GM12872 (cell line): ENCODE measurements at regions not wholly inside any gene's neighbourhood (a gene's known extent, or its start where the extent isn't known, plus 50 kb on each side); places are given as distances from the start of the nearest gene placed in this dataset.

Experiments used
- TF ChIP-seq, protein P1 (sequence below): IDR thresholded peaks from 3 replicates; pipeline ENCODE4 v1.5.1; 2011; ENCODE audit warnings: low read depth, mild to moderate bottlenecking, low read length, moderate library complexity; ENCODE audit not compliant: insufficient read depth

DNA sequence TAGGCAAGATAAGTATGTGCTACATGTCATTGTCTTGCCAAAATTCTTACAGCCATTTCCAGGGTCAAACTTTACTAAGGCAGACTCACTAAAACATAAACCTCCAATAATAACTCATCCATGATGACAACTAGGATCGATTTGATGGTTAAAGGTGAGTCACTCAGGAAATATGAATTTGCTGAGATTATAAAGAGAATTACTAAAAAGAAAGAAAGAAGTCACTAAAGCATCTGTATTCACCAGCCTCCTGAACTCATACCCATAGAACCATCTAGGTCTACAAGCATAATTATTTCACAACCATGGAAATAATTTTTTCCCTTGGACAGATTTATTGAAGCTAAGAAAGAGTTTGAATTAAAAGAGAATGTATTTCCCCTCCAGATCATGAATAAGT is 258.6 kb downstream of the TLE1 start:
- TF ChIP-seq, protein P1, sequence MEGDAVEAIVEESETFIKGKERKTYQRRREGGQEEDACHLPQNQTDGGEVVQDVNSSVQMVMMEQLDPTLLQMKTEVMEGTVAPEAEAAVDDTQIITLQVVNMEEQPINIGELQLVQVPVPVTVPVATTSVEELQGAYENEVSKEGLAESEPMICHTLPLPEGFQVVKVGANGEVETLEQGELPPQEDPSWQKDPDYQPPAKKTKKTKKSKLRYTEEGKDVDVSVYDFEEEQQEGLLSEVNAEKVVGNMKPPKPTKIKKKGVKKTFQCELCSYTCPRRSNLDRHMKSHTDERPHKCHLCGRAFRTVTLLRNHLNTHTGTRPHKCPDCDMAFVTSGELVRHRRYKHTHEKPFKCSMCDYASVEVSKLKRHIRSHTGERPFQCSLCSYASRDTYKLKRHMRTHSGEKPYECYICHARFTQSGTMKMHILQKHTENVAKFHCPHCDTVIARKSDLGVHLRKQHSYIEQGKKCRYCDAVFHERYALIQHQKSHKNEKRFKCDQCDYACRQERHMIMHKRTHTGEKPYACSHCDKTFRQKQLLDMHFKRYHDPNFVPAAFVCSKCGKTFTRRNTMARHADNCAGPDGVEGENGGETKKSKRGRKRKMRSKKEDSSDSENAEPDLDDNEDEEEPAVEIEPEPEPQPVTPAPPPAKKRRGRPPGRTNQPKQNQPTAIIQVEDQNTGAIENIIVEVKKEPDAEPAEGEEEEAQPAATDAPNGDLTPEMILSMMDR = no peak

DNA sequence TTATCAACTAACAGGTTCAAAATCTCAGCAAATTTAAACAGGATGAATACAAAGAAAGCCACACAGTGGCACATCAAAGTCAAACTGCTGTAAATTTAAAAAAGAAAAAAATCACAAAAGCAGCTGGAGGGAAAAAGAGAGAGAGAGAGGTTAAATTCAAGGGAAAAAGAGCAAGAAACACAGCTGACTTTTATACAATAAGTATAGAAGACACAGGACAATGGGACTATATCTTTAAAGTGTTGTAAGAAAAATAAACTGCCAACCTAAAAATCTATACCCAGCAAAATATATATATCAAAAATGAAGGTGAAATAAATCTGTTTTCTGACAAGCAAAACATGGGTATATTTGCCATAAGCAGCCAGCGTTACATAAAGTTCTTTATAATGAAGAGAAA is 261.5 kb downstream of the TLE1 start:
- TF ChIP-seq, protein P1 = no peak

DNA sequence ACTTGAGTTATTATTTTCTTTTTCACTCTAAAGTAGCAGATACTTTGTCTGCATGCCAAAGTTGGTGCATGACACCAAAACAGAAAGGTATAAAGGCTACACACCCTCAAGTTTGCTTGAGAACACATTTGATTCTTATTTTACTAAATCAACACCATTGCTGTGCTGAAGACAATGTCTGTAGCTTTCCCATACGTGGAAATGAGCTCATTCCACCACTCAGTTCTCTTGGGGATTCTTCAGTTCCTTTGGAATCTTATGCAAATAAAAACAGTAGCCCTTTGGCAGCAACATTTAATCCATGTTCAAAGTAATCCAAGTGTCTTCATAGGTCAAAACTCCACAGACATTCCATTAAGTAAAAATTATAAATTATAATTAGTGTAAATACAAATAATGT is 264.9 kb downstream of the TLE1 start:
- TF ChIP-seq, protein P1 = no peak

DNA sequence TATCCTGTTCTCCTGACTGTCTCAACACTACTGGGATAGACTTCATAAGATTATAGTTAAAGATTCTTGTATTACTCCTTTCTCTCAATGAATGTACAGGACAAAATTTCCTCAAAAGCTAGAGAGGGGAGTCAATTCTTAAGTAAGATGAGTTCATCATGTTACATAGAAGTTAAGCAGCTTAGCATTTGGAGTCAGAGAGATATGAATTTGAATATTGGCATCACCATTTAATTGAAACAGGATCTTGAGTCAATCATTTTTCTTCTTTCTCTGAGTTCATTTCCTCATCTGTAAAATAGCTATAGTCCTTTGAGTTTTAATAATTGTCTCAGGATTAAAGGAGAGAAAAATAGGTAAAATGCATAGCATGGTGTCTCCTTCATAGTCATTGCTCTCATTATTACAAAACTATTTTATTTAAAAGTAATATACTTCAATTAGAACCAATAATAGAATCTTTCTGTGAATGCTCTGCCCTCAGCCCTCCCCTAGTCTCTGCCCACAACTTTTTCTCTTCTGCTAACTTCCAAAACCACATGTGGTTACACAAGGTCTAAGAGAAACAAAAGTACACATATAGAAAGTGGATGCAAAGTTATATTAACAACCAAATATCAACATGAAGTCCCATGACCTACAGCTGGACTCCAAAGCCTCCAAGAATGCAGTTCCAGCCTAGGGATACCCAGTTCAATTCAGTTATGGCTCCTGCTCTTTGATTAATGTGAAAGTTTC is 265.6 kb downstream of the TLE1 start:
- TF ChIP-seq, protein P1 = no peak

DNA sequence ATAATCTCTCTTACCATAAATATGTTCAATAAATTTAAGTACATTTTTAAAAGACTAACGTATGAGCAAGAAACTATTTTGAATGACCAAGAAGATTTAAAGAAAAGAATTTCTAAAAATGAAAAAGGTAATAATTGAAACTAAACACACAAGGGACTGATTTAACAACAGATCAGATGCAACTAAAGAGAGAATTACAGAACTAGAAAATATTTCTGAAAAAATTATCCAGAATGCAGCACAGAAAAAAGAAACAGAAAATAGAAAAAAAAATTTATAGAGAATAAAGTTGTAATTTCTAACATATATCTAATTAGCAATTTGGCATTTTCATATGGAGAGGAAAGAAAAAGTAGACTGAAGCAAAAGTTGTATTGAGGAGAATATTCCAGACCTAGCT is 269.3 kb downstream of the TLE1 start:
- TF ChIP-seq, protein P1 = no peak

DNA sequence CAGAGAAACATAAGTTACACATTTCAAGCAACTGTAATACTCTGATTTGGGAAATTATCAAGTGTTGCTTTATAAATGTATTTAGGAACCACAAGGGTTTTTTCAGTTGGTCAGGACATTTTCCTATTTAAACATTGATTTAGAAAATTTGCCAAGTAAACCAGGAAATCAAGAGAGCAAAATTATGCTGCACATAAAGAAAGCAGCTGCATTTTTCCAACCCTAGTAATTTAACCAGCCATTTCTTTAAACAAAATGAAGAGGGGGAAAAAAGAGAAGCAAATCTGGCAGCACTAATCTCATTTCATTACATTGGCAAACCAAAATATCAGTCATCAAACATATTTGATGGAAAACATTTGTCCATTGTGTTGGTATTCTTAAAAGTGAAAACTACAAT is 271.4 kb downstream of the TLE1 start:
- TF ChIP-seq, protein P1 = no peak

DNA sequence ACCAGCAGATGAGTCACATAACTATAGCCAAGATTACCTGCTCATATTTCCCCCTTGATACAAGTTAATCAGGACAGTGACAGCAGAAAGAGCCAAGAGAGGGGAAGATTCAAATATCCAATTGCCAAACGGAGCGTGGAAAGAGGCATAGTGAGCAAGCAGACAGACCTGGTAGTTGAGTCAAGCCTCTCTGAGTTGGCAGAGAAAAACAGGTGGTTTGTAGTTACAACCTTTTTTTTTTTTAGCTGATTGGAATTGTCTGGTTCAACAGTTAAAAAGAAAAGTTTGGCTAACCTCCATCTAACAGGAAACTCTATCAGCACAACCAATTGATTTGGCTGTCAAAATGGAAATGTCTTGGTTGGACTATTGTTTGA is 272.1 kb downstream of the TLE1 start:
- TF ChIP-seq, protein P1 = no peak
